GM19328 (cell line): ENCODE measurements at regions not wholly inside any gene's neighbourhood (a gene's known extent, or its start where the extent isn't known, plus 50 kb on each side); places are given as distances from the start of the nearest gene placed in this dataset.
"Not testable (repeated sequence)": the region's sequence is repeated elsewhere in the genome, so short reads cannot be mapped to it uniquely, and the experiment has no call there.

Experiments used
- ATAC-seq: cut with Tn5 transposase; IDR thresholded peaks from one replicate; pipeline ENCODE4 v1.9.1; 2021; ENCODE audit warnings: mild to moderate bottlenecking, moderate library complexity; ENCODE audit not compliant: unreplicated experiment

DNA sequence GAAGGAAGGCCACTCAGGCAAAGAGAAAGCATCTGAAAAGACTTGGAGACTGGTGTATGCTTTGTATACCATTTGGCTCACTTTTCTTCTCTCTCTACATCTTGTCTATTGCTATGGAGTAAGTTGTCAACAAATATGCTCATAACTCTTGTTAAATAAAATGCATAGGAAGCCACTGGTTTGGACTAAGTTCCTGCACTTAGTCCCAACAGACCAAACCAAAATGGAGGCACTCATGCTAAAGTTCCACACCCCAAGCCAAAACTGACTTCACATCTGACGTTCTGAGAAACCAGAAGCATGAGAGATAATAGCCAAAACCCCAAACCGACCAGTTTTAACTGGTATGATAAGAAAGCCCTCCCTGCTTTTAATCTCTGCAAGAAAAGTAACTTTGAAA is 135.3 kb upstream of the LYPLAL1 start:
- no peak for ATAC-seq

GRCh38 chr1:219039017-219039681 is 134.5 kb upstream of the LYPLAL1 start:
- no peak for ATAC-seq

- no peak for ATAC-seq
Measured at GRCh38 chr1:219039682-219040154, 134.0 kb upstream of the LYPLAL1 start.

- no peak for ATAC-seq
Measured at GRCh38 chr1:219040291-219040690, 133.4 kb upstream of the LYPLAL1 start.

DNA sequence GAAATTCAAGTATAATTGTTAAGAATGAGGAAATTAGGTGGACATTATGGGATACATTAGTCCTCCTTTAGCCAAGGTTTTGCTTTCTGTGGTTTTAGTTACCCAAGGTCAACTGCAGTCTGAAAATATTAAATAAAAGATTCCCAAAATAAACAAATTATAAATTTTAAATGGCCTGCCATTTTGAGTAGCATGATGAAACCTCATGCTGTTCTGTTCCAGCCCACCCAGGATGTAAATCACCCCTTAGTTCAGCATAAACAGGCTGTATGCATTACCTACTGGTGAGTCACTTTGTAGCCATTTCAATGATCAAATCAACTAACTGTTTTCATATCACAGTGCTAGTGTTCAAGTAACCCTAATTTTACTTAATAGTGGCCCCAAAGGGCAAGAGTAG is 132.5 kb upstream of the LYPLAL1 start:
- ATAC-seq = no peak

- ATAC-seq = no peak
Measured at GRCh38 chr1:219041818-219042217, 131.9 kb upstream of the LYPLAL1 start.

- no peak for ATAC-seq
Measured at GRCh38 chr1:219042769-219043168, 130.9 kb upstream of the LYPLAL1 start.

DNA sequence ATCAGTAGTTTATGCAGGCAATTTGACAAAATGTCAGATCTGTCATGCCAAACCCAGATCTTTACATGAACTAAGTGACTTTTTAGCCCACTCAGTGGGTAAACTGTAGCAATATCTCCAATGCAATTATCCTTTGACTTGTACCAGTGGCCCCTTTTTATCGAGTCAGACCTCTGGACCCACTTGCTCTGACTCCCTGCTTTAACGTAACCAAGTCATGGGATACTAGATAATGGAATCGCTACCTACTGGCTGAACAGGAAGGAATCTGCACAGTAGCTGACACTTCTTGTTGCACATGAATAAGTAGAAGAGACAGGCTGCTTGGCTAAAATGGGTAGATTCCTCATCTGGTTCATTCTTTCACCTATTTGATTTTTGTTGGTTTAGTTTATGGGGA is 128.4 kb upstream of the LYPLAL1 start:
- no peak for ATAC-seq

DNA sequence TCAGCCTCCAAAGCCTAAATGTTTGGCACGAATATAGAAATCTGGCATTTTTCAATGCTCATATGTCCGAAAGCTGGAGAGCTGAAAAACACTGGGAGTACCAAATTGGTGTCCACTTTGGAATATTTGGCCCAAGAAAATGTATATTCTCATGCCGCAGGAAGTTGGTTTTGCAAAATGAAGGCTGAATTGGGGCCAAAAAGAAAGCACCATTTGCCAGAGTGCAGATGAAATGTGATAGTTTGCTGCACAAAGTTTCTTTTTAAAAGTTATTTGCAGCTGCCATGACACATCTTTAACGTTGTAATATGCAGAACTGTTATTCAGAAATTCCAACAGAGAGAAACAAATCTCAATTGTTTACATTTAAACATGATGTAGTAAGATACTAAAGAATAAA is 124.2 kb upstream of the LYPLAL1 start:
- no peak for ATAC-seq

- no peak for ATAC-seq
Measured at GRCh38 chr1:219050086-219050821, 123.4 kb upstream of the LYPLAL1 start.

DNA sequence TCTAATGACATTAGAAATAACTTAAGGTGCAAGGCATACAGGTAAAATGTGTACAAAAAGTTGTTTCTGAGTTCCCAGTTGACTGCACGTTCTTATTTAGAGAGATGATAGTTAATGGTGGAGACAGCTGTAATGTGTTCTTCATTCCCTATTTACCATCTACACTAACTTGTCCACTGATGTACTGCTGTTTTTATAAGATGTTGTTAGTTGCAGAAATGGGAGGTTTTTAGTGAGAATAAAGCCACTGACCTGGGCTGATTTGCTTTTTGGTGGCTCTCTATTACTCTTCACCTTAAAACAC is 122.9 kb upstream of the LYPLAL1 start:
- ATAC-seq = no peak

DNA sequence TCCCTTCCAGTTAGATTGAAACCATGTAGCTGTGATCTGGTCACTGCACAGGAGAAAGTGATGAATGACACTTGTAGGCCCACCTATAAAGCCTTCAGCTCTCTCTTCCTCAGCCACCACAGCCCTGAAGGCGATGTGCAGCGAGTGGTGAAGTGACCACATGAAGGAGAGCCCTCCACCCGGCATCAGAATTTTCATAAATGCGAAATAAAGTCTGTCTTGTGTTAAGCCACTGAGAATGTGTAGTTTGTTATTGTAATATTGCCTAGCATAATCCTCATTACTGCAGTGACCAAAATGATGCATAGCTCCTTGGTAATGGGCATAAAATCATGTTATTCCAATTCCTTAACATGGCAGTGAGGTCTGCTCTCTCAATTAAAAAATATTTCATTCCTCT is 122.1 kb upstream of the LYPLAL1 start:
- ATAC-seq = no peak

DNA sequence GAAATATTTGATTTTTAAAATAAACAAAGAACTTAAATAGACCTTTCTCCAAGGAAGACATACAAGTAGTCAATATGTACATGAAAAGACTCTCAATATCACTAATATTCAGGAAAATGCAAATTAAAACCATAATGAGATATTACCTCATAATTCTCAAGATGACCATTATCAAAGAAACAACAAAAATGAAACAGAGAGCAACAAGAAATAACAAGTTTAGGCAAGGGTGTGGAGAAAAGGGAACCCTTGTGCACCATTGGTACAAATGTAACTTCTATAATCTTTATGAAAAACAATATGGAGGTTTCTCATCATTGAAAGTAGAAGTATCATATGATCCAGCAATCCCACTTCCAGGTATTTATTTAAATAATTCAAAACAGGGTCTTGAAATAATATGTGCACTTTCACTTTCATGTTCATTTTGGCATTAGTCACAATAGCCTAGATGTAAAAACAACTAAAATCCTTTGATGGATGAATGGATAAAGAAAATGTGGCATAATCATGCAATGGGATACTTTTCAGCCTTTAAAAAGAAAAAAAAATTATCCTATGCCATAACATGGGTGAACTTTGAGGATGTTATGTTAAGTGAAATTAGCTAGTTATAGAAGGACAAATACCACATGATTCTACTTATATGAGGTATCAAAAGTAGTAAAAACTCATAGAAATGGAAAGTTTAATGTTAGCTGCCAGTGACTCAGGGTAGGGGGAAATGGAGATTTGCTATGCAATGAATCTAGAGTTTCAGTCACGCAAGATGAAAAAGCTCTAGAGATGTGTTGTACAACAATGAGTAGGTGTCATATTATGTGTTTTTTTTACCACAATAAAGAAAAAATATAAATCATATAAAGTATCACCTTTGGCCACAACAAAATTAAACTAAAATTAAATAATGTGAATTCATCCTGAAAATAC is 114.5 kb upstream of the LYPLAL1 start:
- no peak for ATAC-seq

GRCh38 chr1:219060798-219061197 is 112.9 kb upstream of the LYPLAL1 start:
- ATAC-seq = no peak

DNA sequence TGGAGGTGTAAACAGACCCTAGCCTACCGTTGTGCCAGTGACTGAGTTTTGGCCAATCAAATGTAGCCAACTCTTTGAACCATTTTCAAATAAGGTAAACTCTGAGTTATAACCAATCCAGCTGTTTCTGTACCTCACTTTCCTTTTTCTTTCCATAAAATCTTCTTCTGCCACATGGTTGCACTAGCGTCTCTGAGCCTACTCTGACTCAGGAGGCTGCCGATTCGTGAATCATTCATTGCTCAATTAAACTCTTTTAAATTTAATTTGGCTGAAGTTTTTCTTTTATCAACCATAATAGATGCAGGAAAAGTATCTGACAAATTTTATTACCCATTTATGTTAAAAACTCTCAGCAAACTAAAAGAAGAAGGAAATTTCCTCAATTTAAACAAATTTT is 111.5 kb upstream of the LYPLAL1 start:
- ATAC-seq = no peak

DNA sequence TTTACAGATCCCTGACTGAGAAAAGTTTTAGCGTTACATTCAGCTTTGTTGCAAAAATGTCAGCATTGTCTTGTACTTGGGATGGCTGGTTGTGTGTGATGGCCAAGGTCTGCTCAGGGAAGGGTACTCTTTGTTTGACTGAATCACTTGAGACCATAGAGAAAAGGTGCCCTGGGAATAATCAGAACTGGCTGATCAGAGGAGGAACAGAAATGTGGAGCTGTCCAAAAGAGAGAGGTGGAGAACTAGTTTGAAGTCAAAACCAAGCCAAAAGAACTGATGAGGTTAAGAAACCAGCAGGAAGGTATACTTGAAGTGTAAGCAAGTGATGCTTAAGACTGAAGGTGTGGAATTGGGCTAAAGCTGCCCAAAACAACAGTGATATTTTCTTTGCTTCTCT is 107.6 kb upstream of the LYPLAL1 start:
- ATAC-seq = no peak

DNA sequence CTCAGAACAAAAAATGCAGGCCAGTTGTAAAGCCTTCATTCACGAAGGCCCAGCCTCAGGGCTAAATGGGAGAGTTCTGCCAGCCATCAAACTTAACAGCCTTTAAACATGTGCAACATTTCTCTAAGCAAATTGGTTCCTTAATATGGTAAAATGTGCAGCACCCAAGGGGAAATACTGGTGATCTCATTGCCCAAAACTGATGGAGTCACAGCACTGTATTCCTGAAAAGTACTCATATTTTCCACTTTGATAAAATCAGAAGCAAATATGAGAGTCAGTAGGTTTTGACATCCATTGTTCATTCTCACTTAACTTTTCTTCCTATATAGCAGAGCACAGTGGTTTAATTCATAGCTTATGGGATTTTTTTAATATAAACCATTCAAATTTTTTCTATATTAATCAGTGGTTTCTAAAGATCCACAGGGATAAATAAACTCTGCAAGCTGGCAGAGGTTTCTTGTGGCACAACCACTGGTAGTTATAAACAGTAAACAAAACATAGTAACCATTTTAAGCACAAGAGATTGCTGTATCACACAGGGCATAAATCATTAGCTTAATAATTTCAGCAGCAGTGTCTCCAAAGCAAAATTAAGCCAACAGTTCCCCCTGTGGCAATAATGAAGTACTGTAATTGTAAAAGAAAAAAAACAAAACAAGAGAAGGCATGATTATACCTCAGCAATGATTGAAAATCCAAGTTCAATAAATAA is 106.9 kb upstream of the LYPLAL1 start:
- no peak for ATAC-seq

GRCh38 chr1:219067350-219067712 is 106.3 kb upstream of the LYPLAL1 start:
- ATAC-seq = no peak

DNA sequence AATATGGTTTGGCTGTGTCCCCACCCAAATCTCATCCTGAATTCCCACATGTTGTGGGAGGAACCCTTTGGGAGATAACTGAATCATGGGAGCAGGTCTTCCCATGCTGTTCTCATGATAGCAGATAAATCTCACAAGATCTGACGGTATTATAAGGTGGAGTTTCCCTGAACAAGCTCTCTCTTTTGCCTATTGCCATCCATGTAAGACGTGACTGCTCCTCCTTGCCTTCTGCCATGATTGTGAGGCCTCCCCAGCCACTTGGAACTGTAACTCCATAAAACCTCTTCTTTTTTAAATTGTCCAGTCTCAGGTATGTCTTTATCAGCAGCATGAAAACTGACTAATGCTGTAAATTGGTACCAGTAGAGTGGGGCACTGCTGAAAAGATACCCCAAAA is 103.3 kb upstream of the LYPLAL1 start:
- ATAC-seq = not testable (repeated sequence)

DNA sequence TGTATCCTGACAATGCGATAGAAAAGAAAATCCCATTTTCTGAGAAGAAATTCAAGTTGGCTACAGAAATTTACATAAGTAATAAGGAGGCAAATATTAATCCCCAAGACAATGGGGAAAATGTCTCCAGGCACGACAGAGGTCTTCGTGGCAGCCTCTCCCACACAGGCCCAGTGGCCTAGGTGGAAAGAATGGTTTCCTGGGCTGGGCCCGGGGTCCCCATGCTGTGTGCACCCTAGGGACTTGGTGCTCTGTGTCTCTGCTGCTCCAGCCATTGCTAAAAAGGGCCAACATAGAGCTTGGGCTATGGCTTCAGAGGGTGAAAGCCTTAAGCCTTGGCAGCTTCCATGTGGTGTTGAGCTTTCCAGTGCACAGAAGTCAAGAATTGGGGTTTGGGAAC is 102.5 kb upstream of the LYPLAL1 start:
- ATAC-seq = no peak

- no peak for ATAC-seq
Measured at GRCh38 chr1:219072329-219072728, 101.3 kb upstream of the LYPLAL1 start.
